ENCODE measurements at regions not wholly inside any gene's neighbourhood (a gene's known extent, or its start where the extent isn't known, plus 50 kb on each side); places are given as distances from the start of the nearest gene placed in this dataset.

DNA sequence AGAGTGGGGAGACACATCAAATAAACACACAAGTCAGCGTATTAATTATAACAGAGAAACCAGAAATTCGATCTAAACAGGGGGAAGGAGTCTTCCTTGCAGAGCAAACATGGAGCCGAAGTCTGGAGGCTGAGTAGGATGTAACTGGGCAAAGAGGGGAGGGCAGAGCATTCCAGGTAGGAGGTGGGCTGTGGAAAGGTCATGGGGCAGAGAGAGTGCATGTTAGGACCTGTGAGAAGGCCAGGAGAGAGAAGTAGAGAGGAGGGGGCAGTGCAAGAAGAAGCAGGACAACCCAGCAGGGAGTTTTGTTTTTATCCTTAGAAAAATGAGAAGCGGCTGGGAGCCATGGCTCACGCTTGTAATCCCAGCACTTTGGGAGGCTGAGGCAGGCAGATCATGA, 130.8 kb upstream of the GPR26 start (continued):
- TF ChIP-seq, protein P1, sequence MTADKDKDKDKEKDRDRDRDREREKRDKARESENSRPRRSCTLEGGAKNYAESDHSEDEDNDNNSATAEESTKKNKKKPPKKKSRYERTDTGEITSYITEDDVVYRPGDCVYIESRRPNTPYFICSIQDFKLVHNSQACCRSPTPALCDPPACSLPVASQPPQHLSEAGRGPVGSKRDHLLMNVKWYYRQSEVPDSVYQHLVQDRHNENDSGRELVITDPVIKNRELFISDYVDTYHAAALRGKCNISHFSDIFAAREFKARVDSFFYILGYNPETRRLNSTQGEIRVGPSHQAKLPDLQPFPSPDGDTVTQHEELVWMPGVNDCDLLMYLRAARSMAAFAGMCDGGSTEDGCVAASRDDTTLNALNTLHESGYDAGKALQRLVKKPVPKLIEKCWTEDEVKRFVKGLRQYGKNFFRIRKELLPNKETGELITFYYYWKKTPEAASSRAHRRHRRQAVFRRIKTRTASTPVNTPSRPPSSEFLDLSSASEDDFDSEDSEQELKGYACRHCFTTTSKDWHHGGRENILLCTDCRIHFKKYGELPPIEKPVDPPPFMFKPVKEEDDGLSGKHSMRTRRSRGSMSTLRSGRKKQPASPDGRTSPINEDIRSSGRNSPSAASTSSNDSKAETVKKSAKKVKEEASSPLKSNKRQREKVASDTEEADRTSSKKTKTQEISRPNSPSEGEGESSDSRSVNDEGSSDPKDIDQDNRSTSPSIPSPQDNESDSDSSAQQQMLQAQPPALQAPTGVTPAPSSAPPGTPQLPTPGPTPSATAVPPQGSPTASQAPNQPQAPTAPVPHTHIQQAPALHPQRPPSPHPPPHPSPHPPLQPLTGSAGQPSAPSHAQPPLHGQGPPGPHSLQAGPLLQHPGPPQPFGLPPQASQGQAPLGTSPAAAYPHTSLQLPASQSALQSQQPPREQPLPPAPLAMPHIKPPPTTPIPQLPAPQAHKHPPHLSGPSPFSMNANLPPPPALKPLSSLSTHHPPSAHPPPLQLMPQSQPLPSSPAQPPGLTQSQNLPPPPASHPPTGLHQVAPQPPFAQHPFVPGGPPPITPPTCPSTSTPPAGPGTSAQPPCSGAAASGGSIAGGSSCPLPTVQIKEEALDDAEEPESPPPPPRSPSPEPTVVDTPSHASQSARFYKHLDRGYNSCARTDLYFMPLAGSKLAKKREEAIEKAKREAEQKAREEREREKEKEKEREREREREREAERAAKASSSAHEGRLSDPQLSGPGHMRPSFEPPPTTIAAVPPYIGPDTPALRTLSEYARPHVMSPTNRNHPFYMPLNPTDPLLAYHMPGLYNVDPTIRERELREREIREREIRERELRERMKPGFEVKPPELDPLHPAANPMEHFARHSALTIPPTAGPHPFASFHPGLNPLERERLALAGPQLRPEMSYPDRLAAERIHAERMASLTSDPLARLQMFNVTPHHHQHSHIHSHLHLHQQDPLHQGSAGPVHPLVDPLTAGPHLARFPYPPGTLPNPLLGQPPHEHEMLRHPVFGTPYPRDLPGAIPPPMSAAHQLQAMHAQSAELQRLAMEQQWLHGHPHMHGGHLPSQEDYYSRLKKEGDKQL (CRISPR knock-in tag; IDR thresholded peaks at IDR 0.05; ENCODE audit: borderline replicate concordance): no peak
- no peak for TF ChIP-seq ZNF507 (tag; conservative IDR thresholded peaks at IDR 0.05)
- TF ChIP-seq, protein P2, sequence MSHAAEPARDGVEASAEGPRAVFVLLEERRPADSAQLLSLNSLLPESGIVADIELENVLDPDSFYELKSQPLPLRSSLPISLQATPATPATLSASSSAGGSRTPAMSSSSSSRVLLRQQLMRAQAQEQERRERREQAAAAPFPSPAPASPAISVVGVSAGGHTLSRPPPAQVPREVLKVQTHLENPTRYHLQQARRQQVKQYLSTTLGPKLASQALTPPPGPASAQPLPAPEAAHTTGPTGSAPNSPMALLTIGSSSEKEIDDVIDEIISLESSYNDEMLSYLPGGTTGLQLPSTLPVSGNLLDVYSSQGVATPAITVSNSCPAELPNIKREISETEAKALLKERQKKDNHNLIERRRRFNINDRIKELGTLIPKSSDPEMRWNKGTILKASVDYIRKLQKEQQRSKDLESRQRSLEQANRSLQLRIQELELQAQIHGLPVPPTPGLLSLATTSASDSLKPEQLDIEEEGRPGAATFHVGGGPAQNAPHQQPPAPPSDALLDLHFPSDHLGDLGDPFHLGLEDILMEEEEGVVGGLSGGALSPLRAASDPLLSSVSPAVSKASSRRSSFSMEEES (CRISPR knock-in tag; IDR thresholded peaks at IDR 0.05): no peak
- no peak for TF ChIP-seq RFX7 (CRISPR knock-in tag; IDR thresholded peaks at IDR 0.05)
- TF ChIP-seq CREB3 (tag; conservative IDR thresholded peaks at IDR 0.05; ENCODE audit: low read depth): no peak
- TF ChIP-seq FOXM1 (IDR thresholded peaks at IDR 0.05; ENCODE audit: low read depth): no peak
- TF ChIP-seq FOXM1 (CRISPR knock-in tag; IDR thresholded peaks at IDR 0.05; ENCODE audit: low read depth): no peak
- no peak for TF ChIP-seq HNRNPK (IDR thresholded peaks at IDR 0.05; ENCODE audit: low read depth, low read length, poor library complexity, severe bottlenecking)
